GM19467 (cell line): ENCODE measurements at regions not wholly inside any gene's neighbourhood (a gene's known extent, or its start where the extent isn't known, plus 50 kb on each side); places are given as distances from the start of the nearest gene placed in this dataset.
A peak's percentile ranks its signal among the peaks of the same experiment; 100 is the strongest.

ENCODE experiments used
- ATAC-seq: cut with Tn5 transposase; IDR thresholded peaks from one replicate; pipeline ENCODE4 v1.9.1; 2021; ENCODE audit warnings: mild to moderate bottlenecking, moderate library complexity; ENCODE audit not compliant: unreplicated experiment

- ATAC-seq = no peak
These were observed 218.8 kb upstream of the MAP3K7 start for GRCh38 chr6:90805619-90806155.

- no peak for ATAC-seq
These were observed 217.1 kb upstream of the MAP3K7 start for GRCh38 chr6:90803956-90804355.

GRCh38 chr6:90795078-90795477 lies 208.2 kb upstream of the MAP3K7 start:
- ATAC-seq = no peak

GRCh38 chr6:90793771-90794170 lies 206.9 kb upstream of the MAP3K7 start:
- no peak for ATAC-seq

GRCh38 chr6:90790696-90791095 lies 203.8 kb upstream of the MAP3K7 start:
- no peak for ATAC-seq

GRCh38 chr6:90790058-90790457 lies 203.2 kb upstream of the MAP3K7 start:
- no peak for ATAC-seq

GRCh38 chr6:90788781-90789180 lies 201.9 kb upstream of the MAP3K7 start:
- ATAC-seq = no peak

GRCh38 chr6:90787446-90787845 lies 200.6 kb upstream of the MAP3K7 start:
- ATAC-seq = no peak

- ATAC-seq = no peak
These were observed 193.9 kb upstream of the MAP3K7 start for GRCh38 chr6:90780778-90781177.

- ATAC-seq = no peak
These were observed 193.3 kb upstream of the MAP3K7 start for GRCh38 chr6:90780141-90780540.

GRCh38 chr6:90778417-90779203 lies 191.7 kb upstream of the MAP3K7 start:
- ATAC-seq = no peak

- no peak for ATAC-seq
These were observed 183.9 kb upstream of the MAP3K7 start for GRCh38 chr6:90770778-90771177.

GRCh38 chr6:90765895-90766294 lies 179.0 kb upstream of the MAP3K7 start:
- no peak for ATAC-seq

GRCh38 chr6:90765491-90765890 lies 178.6 kb upstream of the MAP3K7 start:
- no peak for ATAC-seq

GRCh38 chr6:90764001-90764400 lies 177.1 kb upstream of the MAP3K7 start:
- ATAC-seq = no peak

- no peak for ATAC-seq
These were observed 172.8 kb upstream of the MAP3K7 start for GRCh38 chr6:90759664-90760063.

- no peak for ATAC-seq
These were observed 171.9 kb upstream of the MAP3K7 start for GRCh38 chr6:90758741-90759140.

- no peak for ATAC-seq
These were observed 167.2 kb upstream of the MAP3K7 start for GRCh38 chr6:90753820-90754643.

- no peak for ATAC-seq
These were observed 152.9 kb upstream of the MAP3K7 start for GRCh38 chr6:90739802-90740201.

- ATAC-seq = no peak
These were observed 152.5 kb upstream of the MAP3K7 start for GRCh38 chr6:90739339-90739738.

GRCh38 chr6:90730151-90730673 lies 143.3 kb upstream of the MAP3K7 start:
- ATAC-seq = peak; percentile 89

- ATAC-seq = no peak
These were observed 142.2 kb upstream of the MAP3K7 start for GRCh38 chr6:90729057-90729456.
